Mucosa of descending colon (tissue), 3 donors: ENCODE measurements at regions not wholly inside any gene's neighbourhood (a gene's known extent, or its start where the extent isn't known, plus 50 kb on each side); places are given as distances from the start of the nearest gene placed in this dataset.

ENCODE experiments used
- ATAC-seq: fragments of 200-7000 bp; cut with Tn5 transposase; one replicate; pipeline ENCODE4 v1.9.1; 2020; ENCODE audit warnings: mild to moderate bottlenecking, moderate library complexity
- DNase-seq, 3 donors: peaks; one replicate each; pipeline ENCODE4 v3.0.0-alpha.2; 2020
- H3K36me3 ChIP-seq: fragments of 200-600 bp; one replicate; pipeline ENCODE4 v1.8.0; 2021; ENCODE audit warnings: low read depth, mild to moderate bottlenecking
- H3K4me1 ChIP-seq: fragments of 200-600 bp; one replicate; pipeline ENCODE4 v1.8.0; 2021; ENCODE audit warnings: low read depth, mild to moderate bottlenecking
- H3K4me3 ChIP-seq: fragments of 200-600 bp; one replicate; pipeline ENCODE4 v1.8.0; 2021; ENCODE audit warnings: mild to moderate bottlenecking
- H3K9me3 ChIP-seq: fragments of 200-600 bp; one replicate; pipeline ENCODE4 v1.8.0; 2021; ENCODE audit warnings: mild to moderate bottlenecking
- intact Hi-C, 2 donors: fragments of 100-400 bp; cut with DNase I in 1 of 2; cut with micrococcal nuclease in 1 of 2; formaldehyde crosslinking; loops; one replicate each; pipeline versions ENCODE4 v1.11.0 to v1.11.1; 2022; cut with DNase I, micrococcal nuclease
- TF ChIP-seq, protein P1 (sequence below): fragments of 200-600 bp; IDR thresholded peaks from one replicate; pipeline ENCODE4 v1.8.0; 2022; ENCODE audit warnings: antibody characterized with exemption, mild to moderate bottlenecking
- donor health status: DM: no; HTN: no; CAD: no; lungs with moderate emphysema.
- donor health status: DM: no; HTN: no; CAD: no.
- donor health status: DM: no; HTN: yes; CAD: no.

DNA sequence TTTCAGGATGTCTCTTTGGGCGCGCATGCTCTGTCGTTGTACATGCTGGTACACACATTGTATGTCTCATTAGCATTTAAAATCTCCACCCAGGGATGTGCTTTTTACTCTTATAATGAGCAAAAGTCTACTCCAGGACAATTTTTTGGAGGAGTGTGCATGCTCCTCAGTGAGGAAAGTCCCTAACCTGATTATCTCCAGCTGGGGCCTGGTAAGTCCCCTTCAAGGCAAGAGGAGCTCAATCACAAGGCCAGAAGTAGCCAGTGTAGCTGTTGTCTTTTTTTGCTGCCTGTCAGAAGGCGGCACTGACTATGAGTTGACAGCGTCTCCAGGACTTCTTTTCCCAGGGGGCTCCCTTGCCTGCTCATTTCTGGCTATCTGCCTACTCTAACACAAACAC lies 218.3 kb upstream of the CNTN1 start:
- ATAC-seq (no peak), DNase-seq (no peak)
- Histone ChIP-seq H3K36me3 (no peaks in the 10 kb centered on the region), H3K9me3 (no peaks in the 10 kb centered on the region), H3K4me3 (no peak overlapping the region), H3K4me1 (no peaks in the 10 kb centered on the region)
- intact Hi-C loops, result no loop called here
- TF ChIP-seq, protein P1, sequence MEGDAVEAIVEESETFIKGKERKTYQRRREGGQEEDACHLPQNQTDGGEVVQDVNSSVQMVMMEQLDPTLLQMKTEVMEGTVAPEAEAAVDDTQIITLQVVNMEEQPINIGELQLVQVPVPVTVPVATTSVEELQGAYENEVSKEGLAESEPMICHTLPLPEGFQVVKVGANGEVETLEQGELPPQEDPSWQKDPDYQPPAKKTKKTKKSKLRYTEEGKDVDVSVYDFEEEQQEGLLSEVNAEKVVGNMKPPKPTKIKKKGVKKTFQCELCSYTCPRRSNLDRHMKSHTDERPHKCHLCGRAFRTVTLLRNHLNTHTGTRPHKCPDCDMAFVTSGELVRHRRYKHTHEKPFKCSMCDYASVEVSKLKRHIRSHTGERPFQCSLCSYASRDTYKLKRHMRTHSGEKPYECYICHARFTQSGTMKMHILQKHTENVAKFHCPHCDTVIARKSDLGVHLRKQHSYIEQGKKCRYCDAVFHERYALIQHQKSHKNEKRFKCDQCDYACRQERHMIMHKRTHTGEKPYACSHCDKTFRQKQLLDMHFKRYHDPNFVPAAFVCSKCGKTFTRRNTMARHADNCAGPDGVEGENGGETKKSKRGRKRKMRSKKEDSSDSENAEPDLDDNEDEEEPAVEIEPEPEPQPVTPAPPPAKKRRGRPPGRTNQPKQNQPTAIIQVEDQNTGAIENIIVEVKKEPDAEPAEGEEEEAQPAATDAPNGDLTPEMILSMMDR, result no peak

DNA sequence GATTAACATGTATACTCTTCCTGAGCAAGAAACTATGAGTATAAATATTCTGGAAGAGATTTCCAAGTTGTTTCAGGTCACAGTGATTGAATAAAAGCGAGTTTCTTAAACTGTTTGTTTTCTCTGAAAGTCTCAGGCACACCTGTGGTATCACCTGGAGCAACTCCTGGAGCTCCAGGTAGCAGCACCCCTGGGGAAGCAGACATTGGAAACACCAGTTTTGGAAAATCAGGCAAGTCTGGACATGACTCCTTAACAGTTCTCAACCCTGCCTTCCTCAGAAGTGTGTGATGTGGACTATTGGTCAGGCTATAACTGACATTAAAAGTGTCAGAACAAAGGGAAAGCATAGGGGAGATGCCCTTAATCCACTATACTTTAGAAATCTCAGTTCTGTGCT lies 217.6 kb upstream of the CNTN1 start:
- intact Hi-C loops, result no loop called here
- no peak for DNase-seq
- ATAC-seq, result no peak
- Histone ChIP-seq H3K9me3 (no peaks in the 10 kb centered on the region), H3K4me3 (no peak overlapping the region), H3K4me1 (no peaks in the 10 kb centered on the region), H3K36me3 (no peaks in the 10 kb centered on the region)
- TF ChIP-seq, protein P1, result no peak

DNA sequence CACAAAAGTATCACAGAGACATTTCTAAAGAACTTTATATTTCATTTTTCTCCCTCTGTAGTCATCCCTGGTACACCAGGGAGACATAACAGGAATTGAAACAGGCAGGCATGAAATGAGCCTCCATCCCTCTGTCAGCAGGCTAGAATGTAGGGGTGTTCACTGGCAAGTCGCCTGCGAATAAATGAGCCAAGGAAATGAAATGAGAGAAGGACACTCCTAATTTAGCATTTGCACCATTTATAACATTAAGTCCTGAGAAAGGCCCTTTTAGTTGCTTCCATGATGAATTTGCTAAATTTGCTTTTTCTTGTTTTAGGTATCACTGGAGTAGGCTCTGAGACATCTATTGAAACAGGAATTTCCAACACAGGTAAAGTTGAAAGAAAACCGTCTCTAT lies 192.4 kb upstream of the CNTN1 start:
- H3K4me1 ChIP-seq, result no peaks in the 10 kb centered on the region
- H3K4me3 ChIP-seq, result no peak overlapping the region
- H3K9me3 ChIP-seq, result no peaks in the 10 kb centered on the region
- ATAC-seq (no peak), DNase-seq (no peak)
- TF ChIP-seq, protein P1, result no peak
- H3K36me3 ChIP-seq, result no peaks in the 10 kb centered on the region
- intact Hi-C loops, result no loop called here

DNA sequence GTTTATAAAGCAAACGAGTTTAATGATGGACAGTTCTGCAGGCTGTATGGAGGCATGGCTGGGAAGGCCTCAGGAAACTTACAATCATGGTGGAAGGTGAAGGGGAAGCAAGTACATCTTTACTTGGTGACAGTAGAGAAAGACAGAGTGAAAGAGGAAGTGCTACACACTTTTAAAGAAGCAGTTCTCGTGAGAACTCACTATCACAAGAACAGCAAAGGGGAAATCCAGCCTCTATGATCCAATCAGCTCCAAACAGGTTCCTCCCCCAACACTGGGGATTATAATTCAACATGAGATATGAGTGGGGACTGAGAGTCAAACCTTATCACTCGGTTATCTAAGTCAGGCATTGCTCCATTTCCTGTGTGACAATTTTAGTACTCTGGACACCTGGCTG lies 189.9 kb upstream of the CNTN1 start:
- intact Hi-C loops, result no loop called here
- H3K9me3 ChIP-seq, result no peaks in the 10 kb centered on the region
- H3K36me3 ChIP-seq, result no peaks in the 10 kb centered on the region
- no peak for ATAC-seq
- no peak for DNase-seq
- no peaks in the 10 kb centered on the region for H3K4me1 ChIP-seq
- no peak overlapping the region for H3K4me3 ChIP-seq
- TF ChIP-seq, protein P1, result no peak

DNA sequence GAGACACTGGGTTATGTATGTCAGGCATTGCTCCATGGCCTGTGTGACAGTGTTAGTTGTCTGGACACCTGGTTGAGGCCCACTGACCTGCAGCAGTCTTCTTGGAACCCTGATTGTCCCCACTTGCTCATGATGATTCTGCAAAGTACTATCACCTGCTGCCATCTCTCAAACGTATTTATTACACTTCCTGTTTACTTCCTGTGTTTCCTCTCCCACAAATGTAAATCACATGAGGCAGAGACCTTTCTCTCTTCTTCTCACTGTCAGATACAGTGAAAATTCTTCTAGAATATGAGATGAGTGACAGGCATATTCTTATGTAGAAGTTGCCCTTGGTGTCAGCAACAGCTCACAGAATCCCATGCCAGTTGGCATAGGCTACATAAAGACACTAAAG lies 186.9 kb upstream of the CNTN1 start:
- TF ChIP-seq, protein P1, result no peak
- ATAC-seq (no peak), DNase-seq (no peak)
- Histone ChIP-seq H3K9me3 (no peaks in the 10 kb centered on the region), H3K4me3 (no peak overlapping the region), H3K36me3 (no peaks in the 10 kb centered on the region), H3K4me1 (no peaks in the 10 kb centered on the region)
- intact Hi-C loops, result no loop called here

DNA sequence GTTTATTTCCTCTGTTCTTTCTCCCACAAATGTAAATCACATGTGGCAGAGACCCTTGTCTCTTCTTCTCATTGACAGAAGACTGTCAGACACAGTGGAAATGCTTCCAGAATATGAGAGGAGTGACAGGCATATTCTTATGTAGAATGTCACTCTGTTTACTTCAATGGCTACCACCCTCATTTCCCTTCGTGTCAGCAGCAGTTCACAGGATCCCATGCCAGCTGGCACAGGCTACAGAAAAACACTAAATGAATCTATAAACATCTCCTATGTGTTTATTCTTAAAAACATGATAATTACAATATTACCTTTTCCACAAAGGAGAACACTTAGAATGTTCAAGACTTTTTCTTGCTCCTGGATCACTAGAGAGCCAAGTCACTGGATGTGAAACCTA lies 183.8 kb upstream of the CNTN1 start:
- no peak for ATAC-seq
- H3K4me1 ChIP-seq, result no peaks in the 10 kb centered on the region
- TF ChIP-seq, protein P1, result no peak
- DNase-seq, result no peak
- no peaks in the 10 kb centered on the region for H3K36me3 ChIP-seq
- no peaks in the 10 kb centered on the region for H3K9me3 ChIP-seq
- intact Hi-C loops, result no loop called here
- H3K4me3 ChIP-seq, result no peak overlapping the region
